ENCODE measurements at regions not wholly inside any gene's neighbourhood (a gene's known extent, or its start where the extent isn't known, plus 50 kb on each side); places are given as distances from the start of the nearest gene placed in this dataset.

DNA sequence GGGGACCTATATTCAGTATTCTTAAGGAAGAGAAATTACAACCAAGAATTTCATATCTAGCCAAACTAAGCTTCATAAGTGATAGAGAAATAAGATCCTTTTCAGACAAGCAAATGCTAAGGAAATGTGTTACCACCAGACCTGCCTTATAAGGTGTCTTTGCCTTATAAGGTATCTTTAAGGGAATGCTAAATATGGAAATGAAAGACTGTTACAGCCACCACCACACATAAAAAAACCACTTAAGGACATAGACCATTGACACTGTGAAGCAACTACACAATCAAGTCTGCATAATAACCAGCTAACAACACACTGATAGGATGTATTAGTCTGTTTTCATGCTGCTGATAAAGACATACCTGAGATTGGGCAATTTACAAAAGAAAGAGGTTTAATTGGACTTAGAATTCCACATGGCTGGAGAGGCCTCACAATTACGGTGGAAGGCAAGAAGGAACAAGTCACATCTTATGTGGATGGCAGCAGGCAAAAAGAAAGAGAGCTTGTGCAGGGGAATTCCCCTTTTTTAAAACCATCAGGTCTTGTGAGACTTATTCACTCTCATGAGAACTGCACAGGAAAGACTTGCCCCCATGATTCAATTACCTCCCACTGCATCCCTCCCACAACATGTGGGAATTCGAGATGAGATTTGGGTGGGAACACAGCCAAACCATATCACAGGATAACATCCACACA lies 119.2 kb upstream of the LAMA2 start:
- in situ Hi-C loops (cut with MboI) (no loop called here), intact Hi-C loops (cut with micrococcal nuclease) (no loop called here)
- no peaks in the 10 kb centered on the region for H3K79me2 ChIP-seq (ENCODE audit: control insufficient read depth, insufficient read depth, low read length)
- 0% methylated on average over 2 of the region's 2 CpGs for WGBS (ENCODE audit: insufficient coverage, low coverage, missing lambda C conversion rate)
- TF ChIP-seq SNRNP70 (optimal IDR thresholded peaks at IDR 0.05; ENCODE audit: low read depth, low read length) (no peak), HMG20B (CRISPR knock-in tag; IDR thresholded peaks at IDR 0.05) (no peak), TAF7 (tag; IDR thresholded peaks at IDR 0.05) (no peak), ZSCAN32 (CRISPR knock-in tag; IDR thresholded peaks at IDR 0.05) (no peak)
- TF ChIP-seq, protein P1, sequence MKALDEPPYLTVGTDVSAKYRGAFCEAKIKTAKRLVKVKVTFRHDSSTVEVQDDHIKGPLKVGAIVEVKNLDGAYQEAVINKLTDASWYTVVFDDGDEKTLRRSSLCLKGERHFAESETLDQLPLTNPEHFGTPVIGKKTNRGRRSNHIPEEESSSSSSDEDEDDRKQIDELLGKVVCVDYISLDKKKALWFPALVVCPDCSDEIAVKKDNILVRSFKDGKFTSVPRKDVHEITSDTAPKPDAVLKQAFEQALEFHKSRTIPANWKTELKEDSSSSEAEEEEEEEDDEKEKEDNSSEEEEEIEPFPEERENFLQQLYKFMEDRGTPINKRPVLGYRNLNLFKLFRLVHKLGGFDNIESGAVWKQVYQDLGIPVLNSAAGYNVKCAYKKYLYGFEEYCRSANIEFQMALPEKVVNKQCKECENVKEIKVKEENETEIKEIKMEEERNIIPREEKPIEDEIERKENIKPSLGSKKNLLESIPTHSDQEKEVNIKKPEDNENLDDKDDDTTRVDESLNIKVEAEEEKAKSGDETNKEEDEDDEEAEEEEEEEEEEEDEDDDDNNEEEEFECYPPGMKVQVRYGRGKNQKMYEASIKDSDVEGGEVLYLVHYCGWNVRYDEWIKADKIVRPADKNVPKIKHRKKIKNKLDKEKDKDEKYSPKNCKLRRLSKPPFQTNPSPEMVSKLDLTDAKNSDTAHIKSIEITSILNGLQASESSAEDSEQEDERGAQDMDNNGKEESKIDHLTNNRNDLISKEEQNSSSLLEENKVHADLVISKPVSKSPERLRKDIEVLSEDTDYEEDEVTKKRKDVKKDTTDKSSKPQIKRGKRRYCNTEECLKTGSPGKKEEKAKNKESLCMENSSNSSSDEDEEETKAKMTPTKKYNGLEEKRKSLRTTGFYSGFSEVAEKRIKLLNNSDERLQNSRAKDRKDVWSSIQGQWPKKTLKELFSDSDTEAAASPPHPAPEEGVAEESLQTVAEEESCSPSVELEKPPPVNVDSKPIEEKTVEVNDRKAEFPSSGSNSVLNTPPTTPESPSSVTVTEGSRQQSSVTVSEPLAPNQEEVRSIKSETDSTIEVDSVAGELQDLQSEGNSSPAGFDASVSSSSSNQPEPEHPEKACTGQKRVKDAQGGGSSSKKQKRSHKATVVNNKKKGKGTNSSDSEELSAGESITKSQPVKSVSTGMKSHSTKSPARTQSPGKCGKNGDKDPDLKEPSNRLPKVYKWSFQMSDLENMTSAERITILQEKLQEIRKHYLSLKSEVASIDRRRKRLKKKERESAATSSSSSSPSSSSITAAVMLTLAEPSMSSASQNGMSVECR (CRISPR knock-in tag; IDR thresholded peaks at IDR 0.05) = no peak
- BruUV-seq (replicated peaks) = no TSS peak
- FAIRE-seq (no peak), DNase-seq (ENCODE audit: extremely low read depth in 1 of 4, low spot score in 3 of 4) (no peak), ATAC-seq (no peak)
- H3K9me3 ChIP-seq (replicated peaks; ENCODE audit: control insufficient read depth, insufficient read depth, low read depth, low read length) = no peaks in the 10 kb centered on the region
- no peak overlapping the region for H3K4me3 ChIP-seq
- H2AFZ ChIP-seq (ENCODE audit: low read depth, low read length) = no peak overlapping the region
- no peak overlapping the region for H3K9ac ChIP-seq (ENCODE audit: insufficient read depth in 1 of 2, low read depth in 2 of 2, low read length in 2 of 2)
- H3K4me2 ChIP-seq (ENCODE audit: insufficient read depth, low read length) = no peak overlapping the region
- no peaks in the 10 kb centered on the region for H3K27me3 ChIP-seq (ENCODE audit: control insufficient read depth in 2 of 2, insufficient read depth in 2 of 2, low read length in 2 of 2)
- no peaks in the 10 kb centered on the region for H3K9me1 ChIP-seq (ENCODE audit: control insufficient read depth, insufficient read depth, low read length)
- POLR2A ChIA-PET = no interaction called here
- H4K20me1 ChIP-seq (replicated peaks; ENCODE audit: control insufficient read depth, insufficient read depth, low read length) = no peaks in the 10 kb centered on the region
- no peaks in the 10 kb centered on the region for H3K36me3 ChIP-seq (ENCODE audit: control insufficient read depth, insufficient read depth, low read length)
- CTCF ChIA-PET (ENCODE audit: low intra/inter-chr PET ratio) = no interaction called here
- H3K4me1 ChIP-seq (replicated peaks in 1 of 2; ENCODE audit: control insufficient read depth in 2 of 2, insufficient read depth in 2 of 2, low read length in 2 of 2) = no peaks in the 10 kb centered on the region
- H3K27ac ChIP-seq (ENCODE audit: extremely low read depth, low read depth, low read length) = no peak overlapping the region
